B cell (primary cell): ENCODE measurements at regions not wholly inside any gene's neighbourhood (a gene's known extent, or its start where the extent isn't known, plus 50 kb on each side); places are given as distances from the start of the nearest gene placed in this dataset.

Experiments
- ATAC-seq: fragments of 200-7000 bp; cut with Tn5 transposase; one replicate; pipeline ENCODE4 v1.10.0; 2021; ENCODE audit warnings: low read depth, mild to moderate bottlenecking, moderate number of reproducible peaks, moderate library complexity
- CTCF ChIA-PET: fragments of 350-600 bp; sonication (Branson Sonifier 250); formaldehyde crosslinking; loops from one replicate; lab custom pipeline; 2021; ENCODE audit warnings: antibody characterized with exemption, inconsistent platforms; lab: Charles Lee
- POLR2A ChIA-PET: fragments of 350-600 bp; sonication (Branson Sonifier 250); formaldehyde crosslinking; loops from one replicate; lab custom pipeline; 2021; ENCODE audit warnings: antibody characterized with exemption; lab: Charles Lee
- DNase-seq: peaks from one replicate; pipeline ENCODE4 v3.0.0; 2013
- H2AFZ ChIP-seq: 2 replicates; pipeline ENCODE4 v1.6.1; 2012; ENCODE audit warnings: mild to moderate bottlenecking, low read depth, low read length; ENCODE audit not compliant: insufficient read depth, poor library complexity, severe bottlenecking
- H3K27ac ChIP-seq, 2 donors: 1 replicate in 1 of 2; 2 replicates in 1 of 2; pipeline ENCODE4 v1.5.1; 2012 to 2013; ENCODE audit warnings: low read length in 2 of 2, mild to moderate bottlenecking in 2 of 2, moderate library complexity in 1 of 2
- H3K27me3 ChIP-seq, 4 experiments: fragments of 200-600 bp in 1 of 4; sonication (generic) in 1 of 4; replicated peaks in 1 of 4; 1 replicate in 2 of 4; 2 replicates in 2 of 4; pipeline versions ENCODE4 v1.6.1 to v1.7.0; 2013 to 2016; ENCODE audit warnings: low read length in 3 of 4, mild to moderate bottlenecking in 2 of 4, mixed read lengths in 1 of 4, moderate library complexity in 1 of 4; ENCODE audit not compliant: insufficient read depth in 4 of 4, control insufficient read depth in 3 of 4; ENCODE audit errors: control extremely low read depth in 1 of 4
- H3K36me3 ChIP-seq, 2 experiments: replicated peaks in 1 of 2; 1 replicate in 1 of 2; 2 replicates in 1 of 2; pipeline versions ENCODE4 v1.6.1 to v1.7.1; 2013; ENCODE audit warnings: low read length in 1 of 2; ENCODE audit not compliant: insufficient read depth in 2 of 2, control insufficient read depth in 1 of 2; ENCODE audit errors: control extremely low read depth in 1 of 2, extremely low read depth in 1 of 2
- H3K4me1 ChIP-seq, 2 donors: fragments of 200-600 bp in 1 of 2; sonication (generic) in 1 of 2; 1 replicate in 1 of 2; 2 replicates in 1 of 2; pipeline versions ENCODE4 v1.5.1 to v1.6.1; 2013 to 2017; ENCODE audit warnings: low read length in 2 of 2; ENCODE audit not compliant: control insufficient read depth in 2 of 2, insufficient read depth in 2 of 2
- H3K4me2 ChIP-seq: replicated peaks from 2 replicates; pipeline ENCODE3; 2012; ENCODE audit warnings: mild to moderate bottlenecking, low read depth, low read length; ENCODE audit not compliant: poor library complexity, severe bottlenecking
- H3K4me3 ChIP-seq, 5 experiments: fragments of 200-600 bp in 1 of 5; sonication (generic) in 1 of 5; 1 replicate in 3 of 5; 2 replicates in 2 of 5; pipeline versions ENCODE4 v1.5.1 to v1.7.0; 2011 to 2016; ENCODE audit warnings: low read length in 4 of 5, mild to moderate bottlenecking in 4 of 5, low read depth in 2 of 5, control low read depth in 1 of 5, moderate library complexity in 1 of 5; ENCODE audit not compliant: insufficient read depth in 1 of 5; ENCODE audit errors: control extremely low read depth in 1 of 5, extremely low read depth in 1 of 5
- H3K79me2 ChIP-seq: fragments of 200-600 bp; sonication (generic); one replicate; pipeline ENCODE4 v1.6.0; 2016; ENCODE audit warnings: low read length; ENCODE audit not compliant: control insufficient read depth, insufficient read depth
- H3K9ac ChIP-seq: fragments of 200-600 bp; sonication (generic); 2 replicates; pipeline ENCODE4 v1.6.1; 2017; ENCODE audit warnings: mild to moderate bottlenecking, low read length, moderate library complexity
- H3K9me3 ChIP-seq, 3 donors: one replicate each; pipeline versions ENCODE4 v1.6.1 to v1.7.1; 2013; ENCODE audit warnings: low read length in 2 of 3; ENCODE audit not compliant: control insufficient read depth in 2 of 3, insufficient read depth in 1 of 3; ENCODE audit errors: control extremely low read depth in 1 of 3
- H4K20me1 ChIP-seq: 2 replicates; pipeline ENCODE4 v1.6.0; 2012; ENCODE audit warnings: mild to moderate bottlenecking, low read length; ENCODE audit not compliant: insufficient read depth, control insufficient read depth, poor library complexity, severe bottlenecking
- H3K27ac Mint-ChIP-seq: one replicate; pipeline ENCODE4 v1.8.0; 2021; ENCODE audit warnings: mixed read lengths
- H3K27me3 Mint-ChIP-seq: one replicate; pipeline ENCODE4 v1.8.0; 2021; ENCODE audit warnings: mixed read lengths
- H3K4me1 Mint-ChIP-seq: one replicate; pipeline ENCODE4 v1.8.0; 2021; ENCODE audit warnings: mixed read lengths
- H3K4me3 Mint-ChIP-seq: one replicate; pipeline ENCODE4 v1.8.0; 2021; ENCODE audit warnings: mixed read lengths
- H3K9me3 Mint-ChIP-seq: one replicate; pipeline ENCODE4 v1.8.0; 2022; ENCODE audit warnings: mixed read lengths; ENCODE audit not compliant: insufficient read depth
- EZH2 ChIP-seq: IDR thresholded peaks from 2 replicates; pipeline ENCODE4 v1.6.1; 2012; ENCODE audit warnings: borderline replicate concordance, low read depth, mild to moderate bottlenecking, moderate library complexity, low read length; ENCODE audit not compliant: insufficient read depth, poor library complexity, severe bottlenecking
- WGBS: methylation state at CpG from one replicate; pipeline ENCODE4 v1.1.5; 2013; ENCODE audit warnings: missing lambda C conversion rate; ENCODE audit not compliant: insufficient coverage; 5-methylcytosine and 5-hydroxymethylcytosine counted together
- intact Hi-C: fragments of 100-400 bp; cut with micrococcal nuclease; formaldehyde crosslinking; loops from one replicate; pipeline ENCODE4 v1.10.0; 2022
- TF ChIP-seq, protein P1 (sequence below): fragments of 200-600 bp; IDR thresholded peaks from one replicate; pipeline ENCODE4 v1.8.0; 2022; ENCODE audit warnings: antibody characterized with exemption, mild to moderate bottlenecking

DNA sequence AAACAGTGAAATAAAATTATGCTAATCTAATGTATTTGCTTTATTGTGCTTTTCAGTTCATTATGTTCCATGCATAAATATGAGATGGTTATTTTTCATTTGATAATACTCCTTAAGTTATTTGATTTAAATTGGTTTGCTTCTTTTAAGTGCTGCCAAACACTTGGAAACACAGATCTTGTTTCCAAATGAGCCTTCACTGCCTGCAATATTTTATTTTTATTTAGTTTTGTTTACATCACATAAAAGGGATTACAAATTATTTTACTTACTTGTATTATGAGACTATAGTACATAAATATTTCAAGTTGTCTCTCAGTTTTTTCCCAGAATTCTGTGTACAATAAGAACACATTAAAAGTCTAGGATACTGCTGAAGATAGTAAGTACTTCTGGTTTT, 1662.4 kb upstream of the B3GALT2 start:
- H3K36me3 ChIP-seq, result no peaks in the 10 kb centered on the region
- no peak overlapping the region for H3K4me3 ChIP-seq
- no peak for DNase-seq
- H4K20me1 ChIP-seq, result no peaks in the 10 kb centered on the region
- H3K4me2 ChIP-seq, result no peak overlapping the region
- TF ChIP-seq, protein P1, sequence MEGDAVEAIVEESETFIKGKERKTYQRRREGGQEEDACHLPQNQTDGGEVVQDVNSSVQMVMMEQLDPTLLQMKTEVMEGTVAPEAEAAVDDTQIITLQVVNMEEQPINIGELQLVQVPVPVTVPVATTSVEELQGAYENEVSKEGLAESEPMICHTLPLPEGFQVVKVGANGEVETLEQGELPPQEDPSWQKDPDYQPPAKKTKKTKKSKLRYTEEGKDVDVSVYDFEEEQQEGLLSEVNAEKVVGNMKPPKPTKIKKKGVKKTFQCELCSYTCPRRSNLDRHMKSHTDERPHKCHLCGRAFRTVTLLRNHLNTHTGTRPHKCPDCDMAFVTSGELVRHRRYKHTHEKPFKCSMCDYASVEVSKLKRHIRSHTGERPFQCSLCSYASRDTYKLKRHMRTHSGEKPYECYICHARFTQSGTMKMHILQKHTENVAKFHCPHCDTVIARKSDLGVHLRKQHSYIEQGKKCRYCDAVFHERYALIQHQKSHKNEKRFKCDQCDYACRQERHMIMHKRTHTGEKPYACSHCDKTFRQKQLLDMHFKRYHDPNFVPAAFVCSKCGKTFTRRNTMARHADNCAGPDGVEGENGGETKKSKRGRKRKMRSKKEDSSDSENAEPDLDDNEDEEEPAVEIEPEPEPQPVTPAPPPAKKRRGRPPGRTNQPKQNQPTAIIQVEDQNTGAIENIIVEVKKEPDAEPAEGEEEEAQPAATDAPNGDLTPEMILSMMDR, result no peak
- TF ChIP-seq EZH2, result no peak
- H3K27me3 Mint-ChIP-seq, result no peaks in the 10 kb centered on the region
- no peak for ATAC-seq
- no peaks in the 10 kb centered on the region for H3K79me2 ChIP-seq
- peaks cover 7% of the 10 kb centered on the region for H3K4me1 Mint-ChIP-seq
- intact Hi-C loops, result no loop called here
- ChIA-PET POLR2A (no interaction called here), CTCF (no interaction called here)
- no peaks in the 10 kb centered on the region for H3K9me3 Mint-ChIP-seq
- H3K27ac Mint-ChIP-seq, result no peak overlapping the region
- H3K9ac ChIP-seq, result no peak overlapping the region
- no peaks in the 10 kb centered on the region for H3K9me3 ChIP-seq
- no peak overlapping the region for H2AFZ ChIP-seq
- H3K27ac ChIP-seq, result no peak overlapping the region
- no peaks in the 10 kb centered on the region for H3K27me3 ChIP-seq
- H3K4me1 ChIP-seq, result no peaks in the 10 kb centered on the region
- H3K4me3 Mint-ChIP-seq, result no peak overlapping the region

DNA sequence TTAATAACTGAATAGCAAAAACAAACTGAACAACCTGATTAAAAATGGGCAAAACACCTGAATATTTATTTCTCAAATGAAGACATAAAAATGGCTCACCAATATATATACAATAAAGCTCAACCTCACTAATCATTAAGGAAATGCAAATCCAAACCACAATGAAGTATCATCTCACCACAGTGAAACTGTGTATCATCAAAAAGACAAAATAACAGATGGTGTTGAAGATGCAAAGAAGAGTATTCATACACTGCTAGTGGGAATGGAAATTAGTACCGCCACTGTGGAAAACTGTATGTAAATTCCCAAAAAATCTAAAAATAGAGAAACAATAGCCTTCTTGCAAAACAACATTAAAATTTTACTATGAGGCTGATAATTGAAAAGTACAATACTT, 1660.1 kb upstream of the B3GALT2 start:
- Mint-ChIP-seq H3K4me1 (peaks cover 7% of the 10 kb centered on the region), H3K9me3 (no peaks in the 10 kb centered on the region), H3K4me3 (no peak overlapping the region), H3K27ac (no peak overlapping the region), H3K27me3 (no peaks in the 10 kb centered on the region)
- Histone ChIP-seq H3K79me2 (no peaks in the 10 kb centered on the region), H3K9me3 (no peaks in the 10 kb centered on the region), H3K4me3 (no peak overlapping the region), H3K4me2 (no peak overlapping the region), H2AFZ (no peak overlapping the region), H3K27me3 (no peaks in the 10 kb centered on the region), H3K36me3 (no peaks in the 10 kb centered on the region), H3K27ac (no peak overlapping the region), H3K4me1 (no peaks in the 10 kb centered on the region), H4K20me1 (no peaks in the 10 kb centered on the region), H3K9ac (no peak overlapping the region)
- TF ChIP-seq, protein P1, result no peak
- TF ChIP-seq EZH2, result no peak
- no CpG with 5 or more reads among the region's 1 CpG for WGBS
- ChIA-PET CTCF (no interaction called here), POLR2A (no interaction called here)
- intact Hi-C loops, result no loop called here
- ATAC-seq, result no peak
- DNase-seq, result no peak
